B cell (primary cell): ENCODE measurements at regions not wholly inside any gene's neighbourhood (a gene's known extent, or its start where the extent isn't known, plus 50 kb on each side); places are given as distances from the start of the nearest gene placed in this dataset.

Experiments used
- ATAC-seq: fragments of 200-7000 bp; cut with Tn5 transposase; one replicate; pipeline ENCODE4 v1.10.0; 2021; ENCODE audit warnings: low read depth, mild to moderate bottlenecking, moderate number of reproducible peaks, moderate library complexity
- CTCF ChIA-PET: fragments of 350-600 bp; sonication (Branson Sonifier 250); formaldehyde crosslinking; loops from one replicate; lab custom pipeline; 2021; ENCODE audit warnings: antibody characterized with exemption, inconsistent platforms; lab: Charles Lee
- POLR2A ChIA-PET: fragments of 350-600 bp; sonication (Branson Sonifier 250); formaldehyde crosslinking; loops from one replicate; lab custom pipeline; 2021; ENCODE audit warnings: antibody characterized with exemption; lab: Charles Lee
- DNase-seq: peaks from one replicate; pipeline ENCODE4 v3.0.0; 2013
- H2AFZ ChIP-seq: 2 replicates; pipeline ENCODE4 v1.6.1; 2012; ENCODE audit warnings: mild to moderate bottlenecking, low read depth, low read length; ENCODE audit not compliant: insufficient read depth, poor library complexity, severe bottlenecking
- H3K27ac ChIP-seq, 2 donors: 1 replicate in 1 of 2; 2 replicates in 1 of 2; pipeline ENCODE4 v1.5.1; 2012 to 2013; ENCODE audit warnings: low read length in 2 of 2, mild to moderate bottlenecking in 2 of 2, moderate library complexity in 1 of 2
- H3K27me3 ChIP-seq, 4 experiments: fragments of 200-600 bp in 1 of 4; sonication (generic) in 1 of 4; replicated peaks in 1 of 4; 1 replicate in 2 of 4; 2 replicates in 2 of 4; pipeline versions ENCODE4 v1.6.1 to v1.7.0; 2013 to 2016; ENCODE audit warnings: low read length in 3 of 4, mild to moderate bottlenecking in 2 of 4, mixed read lengths in 1 of 4, moderate library complexity in 1 of 4; ENCODE audit not compliant: insufficient read depth in 4 of 4, control insufficient read depth in 3 of 4; ENCODE audit errors: control extremely low read depth in 1 of 4
- H3K36me3 ChIP-seq, 2 experiments: replicated peaks in 1 of 2; 1 replicate in 1 of 2; 2 replicates in 1 of 2; pipeline versions ENCODE4 v1.6.1 to v1.7.1; 2013; ENCODE audit warnings: low read length in 1 of 2; ENCODE audit not compliant: insufficient read depth in 2 of 2, control insufficient read depth in 1 of 2; ENCODE audit errors: control extremely low read depth in 1 of 2, extremely low read depth in 1 of 2
- H3K4me1 ChIP-seq, 2 donors: fragments of 200-600 bp in 1 of 2; sonication (generic) in 1 of 2; 1 replicate in 1 of 2; 2 replicates in 1 of 2; pipeline versions ENCODE4 v1.5.1 to v1.6.1; 2013 to 2017; ENCODE audit warnings: low read length in 2 of 2; ENCODE audit not compliant: control insufficient read depth in 2 of 2, insufficient read depth in 2 of 2
- H3K4me2 ChIP-seq: replicated peaks from 2 replicates; pipeline ENCODE3; 2012; ENCODE audit warnings: mild to moderate bottlenecking, low read depth, low read length; ENCODE audit not compliant: poor library complexity, severe bottlenecking
- H3K4me3 ChIP-seq, 5 experiments: fragments of 200-600 bp in 1 of 5; sonication (generic) in 1 of 5; 1 replicate in 3 of 5; 2 replicates in 2 of 5; pipeline versions ENCODE4 v1.5.1 to v1.7.0; 2011 to 2016; ENCODE audit warnings: low read length in 4 of 5, mild to moderate bottlenecking in 4 of 5, low read depth in 2 of 5, control low read depth in 1 of 5, moderate library complexity in 1 of 5; ENCODE audit not compliant: insufficient read depth in 1 of 5; ENCODE audit errors: control extremely low read depth in 1 of 5, extremely low read depth in 1 of 5
- H3K79me2 ChIP-seq: fragments of 200-600 bp; sonication (generic); one replicate; pipeline ENCODE4 v1.6.0; 2016; ENCODE audit warnings: low read length; ENCODE audit not compliant: control insufficient read depth, insufficient read depth
- H3K9ac ChIP-seq: fragments of 200-600 bp; sonication (generic); 2 replicates; pipeline ENCODE4 v1.6.1; 2017; ENCODE audit warnings: mild to moderate bottlenecking, low read length, moderate library complexity
- H3K9me3 ChIP-seq, 3 donors: one replicate each; pipeline versions ENCODE4 v1.6.1 to v1.7.1; 2013; ENCODE audit warnings: low read length in 2 of 3; ENCODE audit not compliant: control insufficient read depth in 2 of 3, insufficient read depth in 1 of 3; ENCODE audit errors: control extremely low read depth in 1 of 3
- H4K20me1 ChIP-seq: 2 replicates; pipeline ENCODE4 v1.6.0; 2012; ENCODE audit warnings: mild to moderate bottlenecking, low read length; ENCODE audit not compliant: insufficient read depth, control insufficient read depth, poor library complexity, severe bottlenecking
- H3K27ac Mint-ChIP-seq: one replicate; pipeline ENCODE4 v1.8.0; 2021; ENCODE audit warnings: mixed read lengths
- H3K27me3 Mint-ChIP-seq: one replicate; pipeline ENCODE4 v1.8.0; 2021; ENCODE audit warnings: mixed read lengths
- H3K4me1 Mint-ChIP-seq: one replicate; pipeline ENCODE4 v1.8.0; 2021; ENCODE audit warnings: mixed read lengths
- H3K4me3 Mint-ChIP-seq: one replicate; pipeline ENCODE4 v1.8.0; 2021; ENCODE audit warnings: mixed read lengths
- H3K9me3 Mint-ChIP-seq: one replicate; pipeline ENCODE4 v1.8.0; 2022; ENCODE audit warnings: mixed read lengths; ENCODE audit not compliant: insufficient read depth
- EZH2 ChIP-seq: IDR thresholded peaks from 2 replicates; pipeline ENCODE4 v1.6.1; 2012; ENCODE audit warnings: borderline replicate concordance, low read depth, mild to moderate bottlenecking, moderate library complexity, low read length; ENCODE audit not compliant: insufficient read depth, poor library complexity, severe bottlenecking
- WGBS: methylation state at CpG from one replicate; pipeline ENCODE4 v1.1.5; 2013; ENCODE audit warnings: missing lambda C conversion rate; ENCODE audit not compliant: insufficient coverage; 5-methylcytosine and 5-hydroxymethylcytosine counted together
- intact Hi-C: fragments of 100-400 bp; cut with micrococcal nuclease; formaldehyde crosslinking; loops from one replicate; pipeline ENCODE4 v1.10.0; 2022
- TF ChIP-seq, protein P1 (sequence below): fragments of 200-600 bp; IDR thresholded peaks from one replicate; pipeline ENCODE4 v1.8.0; 2022; ENCODE audit warnings: antibody characterized with exemption, mild to moderate bottlenecking

DNA sequence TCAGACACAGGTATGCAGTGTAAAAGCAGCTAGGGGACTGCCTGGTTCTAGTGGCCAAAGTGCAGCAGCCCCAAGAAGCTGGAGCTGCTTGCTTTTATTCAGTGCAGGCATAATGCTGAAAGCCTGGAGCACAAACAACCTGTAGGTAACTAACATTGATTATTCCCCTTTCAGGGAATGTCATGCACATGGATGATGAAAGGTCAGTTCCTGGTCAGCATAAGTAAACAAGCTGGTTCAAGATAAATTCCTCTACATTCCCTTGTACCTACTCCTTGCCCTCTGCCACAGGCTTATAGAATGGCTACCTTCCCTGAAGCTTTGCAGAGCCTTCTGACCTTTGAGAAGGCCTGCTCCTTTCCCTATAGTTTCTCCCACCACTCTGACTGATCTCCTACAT, 1318.5 kb upstream of the ADGRL3 start:
- TF ChIP-seq, protein P1, sequence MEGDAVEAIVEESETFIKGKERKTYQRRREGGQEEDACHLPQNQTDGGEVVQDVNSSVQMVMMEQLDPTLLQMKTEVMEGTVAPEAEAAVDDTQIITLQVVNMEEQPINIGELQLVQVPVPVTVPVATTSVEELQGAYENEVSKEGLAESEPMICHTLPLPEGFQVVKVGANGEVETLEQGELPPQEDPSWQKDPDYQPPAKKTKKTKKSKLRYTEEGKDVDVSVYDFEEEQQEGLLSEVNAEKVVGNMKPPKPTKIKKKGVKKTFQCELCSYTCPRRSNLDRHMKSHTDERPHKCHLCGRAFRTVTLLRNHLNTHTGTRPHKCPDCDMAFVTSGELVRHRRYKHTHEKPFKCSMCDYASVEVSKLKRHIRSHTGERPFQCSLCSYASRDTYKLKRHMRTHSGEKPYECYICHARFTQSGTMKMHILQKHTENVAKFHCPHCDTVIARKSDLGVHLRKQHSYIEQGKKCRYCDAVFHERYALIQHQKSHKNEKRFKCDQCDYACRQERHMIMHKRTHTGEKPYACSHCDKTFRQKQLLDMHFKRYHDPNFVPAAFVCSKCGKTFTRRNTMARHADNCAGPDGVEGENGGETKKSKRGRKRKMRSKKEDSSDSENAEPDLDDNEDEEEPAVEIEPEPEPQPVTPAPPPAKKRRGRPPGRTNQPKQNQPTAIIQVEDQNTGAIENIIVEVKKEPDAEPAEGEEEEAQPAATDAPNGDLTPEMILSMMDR = no peak
- TF ChIP-seq EZH2 = no peak
- Mint-ChIP-seq H3K4me3 (no peak overlapping the region), H3K9me3 (no peaks in the 10 kb centered on the region), H3K4me1 (no peaks in the 10 kb centered on the region), H3K27me3 (no peaks in the 10 kb centered on the region), H3K27ac (no peak overlapping the region)
- Histone ChIP-seq H4K20me1 (no peaks in the 10 kb centered on the region), H3K4me3 (no peak overlapping the region), H3K9ac (no peak overlapping the region), H3K36me3 (no peaks in the 10 kb centered on the region), H3K27ac (no peak overlapping the region), H2AFZ (no peak overlapping the region), H3K4me1 (no peaks in the 10 kb centered on the region), H3K79me2 (no peaks in the 10 kb centered on the region), H3K4me2 (no peak overlapping the region), H3K27me3 (no peaks in the 10 kb centered on the region), H3K9me3 (peaks cover 0 to 3% (median 0%) of the 10 kb centered on the region in 3 donors)
- DNase-seq = no peak
- no peak for ATAC-seq
- ChIA-PET CTCF (no interaction called here), POLR2A (no interaction called here)
- intact Hi-C loops = no loop called here

DNA sequence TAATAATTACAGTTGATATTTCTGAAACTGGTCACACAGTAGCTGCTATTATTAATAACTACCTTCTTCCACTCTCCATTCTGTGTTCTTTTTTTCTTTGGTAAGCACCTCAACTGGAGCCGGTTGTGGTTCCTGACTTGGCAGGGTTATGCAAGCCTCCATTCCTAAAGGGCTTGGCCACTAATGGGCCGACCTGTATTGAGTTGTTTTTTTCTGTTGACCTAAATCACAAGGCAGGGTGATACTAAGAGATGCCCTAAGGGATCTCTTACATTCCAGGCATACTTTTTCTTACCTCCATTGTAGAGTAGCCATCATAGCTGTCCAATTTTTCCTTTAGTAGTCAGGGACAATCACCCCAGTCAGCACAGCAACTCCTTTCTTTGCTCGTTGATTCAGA, 1295.8 kb upstream of the ADGRL3 start:
- H3K27ac Mint-ChIP-seq = no peak overlapping the region
- no peaks in the 10 kb centered on the region for H3K27me3 Mint-ChIP-seq
- peaks cover 3% of the 10 kb centered on the region for H3K9me3 Mint-ChIP-seq
- 86% methylated on average over 2 of the region's 3 CpGs for WGBS
- Histone ChIP-seq H3K27ac (no peak overlapping the region), H3K4me2 (no peak overlapping the region), H3K79me2 (no peaks in the 10 kb centered on the region), H4K20me1 (no peaks in the 10 kb centered on the region), H2AFZ (no peak overlapping the region), H3K4me3 (no peak overlapping the region), H3K9me3 (no peaks in the 10 kb centered on the region), H3K4me1 (no peaks in the 10 kb centered on the region), H3K27me3 (no peaks in the 10 kb centered on the region), H3K36me3 (no peaks in the 10 kb centered on the region), H3K9ac (no peak overlapping the region)
- no peak overlapping the region for H3K4me3 Mint-ChIP-seq
- POLR2A ChIA-PET = no interaction called here
- TF ChIP-seq, protein P1 = no peak
- TF ChIP-seq EZH2 = no peak
- intact Hi-C loops = no loop called here
- CTCF ChIA-PET = no interaction called here
- DNase-seq = no peak
- ATAC-seq = no peak
- H3K4me1 Mint-ChIP-seq = no peaks in the 10 kb centered on the region
